Neuron (in vitro differentiated cells): ENCODE measurements at regions not wholly inside any gene's neighbourhood (a gene's known extent, or its start where the extent isn't known, plus 50 kb on each side); places are given as distances from the start of the nearest gene placed in this dataset.
"Not testable (repeated sequence)": the region's sequence is repeated elsewhere in the genome, so short reads cannot be mapped to it uniquely, and the experiment has no call there.

Experiments used
- H2AFZ ChIP-seq: one replicate; pipeline ENCODE4 v1.6.1; 2013; ENCODE audit warnings: low read depth, mild to moderate bottlenecking, inconsistent platforms, low read length, moderate library complexity
- H3K27me3 ChIP-seq: one replicate; pipeline ENCODE4 v1.6.1; 2013; ENCODE audit warnings: low read length; ENCODE audit not compliant: insufficient read depth
- H3K36me3 ChIP-seq: one replicate; pipeline ENCODE4 v1.6.1; 2013; ENCODE audit warnings: low read length; ENCODE audit not compliant: insufficient read depth
- H3K4me1 ChIP-seq: one replicate; pipeline ENCODE4 v1.6.1; 2013; ENCODE audit warnings: low read length; ENCODE audit not compliant: insufficient read depth
- H3K4me3 ChIP-seq: 2 replicates; pipeline ENCODE4 v1.5.1; 2013; ENCODE audit warnings: mild to moderate bottlenecking, low read length, moderate library complexity
- H3K9me3 ChIP-seq: one replicate; pipeline ENCODE4 v1.6.1; 2013; ENCODE audit warnings: low read length

DNA sequence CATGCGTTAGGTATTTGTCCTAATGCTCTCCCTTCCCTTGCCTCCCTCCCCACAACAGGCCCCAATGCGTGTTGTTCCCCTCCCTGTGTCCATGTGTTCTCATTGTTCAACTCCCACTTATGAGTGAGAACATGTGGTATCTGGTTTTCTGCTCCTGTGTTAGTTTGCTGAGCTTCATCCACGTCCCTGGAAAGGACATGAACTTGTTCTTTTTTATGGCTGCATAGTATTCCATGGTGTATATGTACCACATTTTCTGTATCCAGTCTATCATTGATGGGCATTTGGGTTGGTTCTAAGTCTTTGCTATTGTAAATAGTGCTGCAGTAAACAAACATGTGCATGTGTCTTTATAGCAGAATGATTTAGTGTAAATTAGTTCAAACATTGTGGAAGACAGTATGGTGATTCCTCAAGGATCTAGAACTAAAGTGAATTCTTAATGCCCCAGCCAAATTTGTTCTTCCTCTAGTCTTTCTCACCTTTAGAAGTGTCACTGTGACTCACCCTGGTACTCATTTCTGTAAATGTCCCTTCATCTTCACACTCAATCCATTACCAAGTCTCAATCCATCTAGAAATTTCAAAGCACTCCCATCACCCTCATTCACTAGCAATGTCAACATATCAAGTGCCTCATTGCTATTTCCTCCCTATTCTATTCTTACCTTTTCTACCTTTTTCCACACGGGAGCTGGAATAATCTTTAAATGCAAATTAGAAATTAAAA is 123.9 kb downstream of the MREG start:
- not testable (repeated sequence) for H3K4me1 ChIP-seq, H3K9me3 ChIP-seq, H3K27me3 ChIP-seq, H2AFZ ChIP-seq, H3K36me3 ChIP-seq, H3K4me3 ChIP-seq

- Histone ChIP-seq H2AFZ (no peak overlapping the region), H3K36me3 (no peaks in the 10 kb centered on the region), H3K9me3 (no peaks in the 10 kb centered on the region), H3K4me3 (no peak overlapping the region), H3K4me1 (peaks cover 15% of the 10 kb centered on the region), H3K27me3 (no peaks in the 10 kb centered on the region)
Observed at GRCh38 chr2:215888680-215889079, 124.7 kb downstream of the MREG start.

- Histone ChIP-seq H3K4me3 (no peak overlapping the region), H3K36me3 (no peaks in the 10 kb centered on the region), H3K4me1 (peaks cover 18% of the 10 kb centered on the region), H3K9me3 (no peaks in the 10 kb centered on the region), H3K27me3 (no peaks in the 10 kb centered on the region), H2AFZ (no peak overlapping the region)
Observed at GRCh38 chr2:215887303-215887702, 126.0 kb downstream of the MREG start.

GRCh38 chr2:215886022-215886421 is 127.3 kb downstream of the MREG start:
- no peak overlapping the region for H3K4me3 ChIP-seq
- H2AFZ ChIP-seq: no peak overlapping the region
- peaks cover 23% of the 10 kb centered on the region for H3K4me1 ChIP-seq
- no peaks in the 10 kb centered on the region for H3K36me3 ChIP-seq
- no peaks in the 10 kb centered on the region for H3K9me3 ChIP-seq
- H3K27me3 ChIP-seq: no peaks in the 10 kb centered on the region

GRCh38 chr2:215885536-215885935 is 127.8 kb downstream of the MREG start:
- Histone ChIP-seq H3K27me3 (no peaks in the 10 kb centered on the region), H3K36me3 (no peaks in the 10 kb centered on the region), H3K9me3 (no peaks in the 10 kb centered on the region), H2AFZ (no peak overlapping the region), H3K4me1 (peaks cover 26% of the 10 kb centered on the region), H3K4me3 (no peak overlapping the region)

DNA sequence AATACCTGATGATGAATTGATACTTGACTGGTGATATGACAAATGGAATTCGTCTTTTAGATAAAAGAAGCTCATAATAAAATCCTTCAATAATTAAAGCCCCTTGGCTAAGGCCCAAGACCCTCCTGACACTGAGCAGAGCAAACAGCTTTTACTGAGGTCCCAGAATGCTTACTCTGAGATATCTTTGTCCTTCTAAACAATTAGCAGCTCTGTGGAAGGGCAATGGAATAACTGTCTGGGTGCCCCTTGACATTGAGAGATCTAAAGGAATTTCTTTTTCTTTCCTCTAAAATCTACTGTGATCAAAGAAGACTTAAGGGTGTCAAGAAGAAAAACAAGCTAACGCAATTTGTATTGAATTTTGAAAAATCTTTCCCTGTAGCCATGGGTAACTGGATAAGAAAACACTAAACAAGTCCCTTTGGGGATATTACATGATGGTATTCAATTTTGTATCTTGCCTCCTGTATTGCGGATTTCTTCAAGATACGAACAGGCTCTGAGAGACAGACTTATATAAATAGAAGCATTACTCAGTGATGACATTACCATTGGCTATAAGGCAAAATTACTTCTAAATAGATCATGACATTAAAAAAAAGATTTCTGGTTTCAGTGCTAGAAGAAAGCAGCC is 128.8 kb downstream of the MREG start:
- no peaks in the 10 kb centered on the region for H3K27me3 ChIP-seq
- H3K4me3 ChIP-seq: no peak overlapping the region
- no peaks in the 10 kb centered on the region for H3K36me3 ChIP-seq
- H2AFZ ChIP-seq: no peak overlapping the region
- H3K9me3 ChIP-seq: no peaks in the 10 kb centered on the region
- peaks cover 26% of the 10 kb centered on the region for H3K4me1 ChIP-seq

- Histone ChIP-seq H3K27me3 (no peaks in the 10 kb centered on the region), H2AFZ (no peak overlapping the region), H3K4me1 (peaks cover 26% of the 10 kb centered on the region), H3K4me3 (no peak overlapping the region), H3K9me3 (no peaks in the 10 kb centered on the region), H3K36me3 (no peaks in the 10 kb centered on the region)
Observed at GRCh38 chr2:215883799-215884198, 129.6 kb downstream of the MREG start.

DNA sequence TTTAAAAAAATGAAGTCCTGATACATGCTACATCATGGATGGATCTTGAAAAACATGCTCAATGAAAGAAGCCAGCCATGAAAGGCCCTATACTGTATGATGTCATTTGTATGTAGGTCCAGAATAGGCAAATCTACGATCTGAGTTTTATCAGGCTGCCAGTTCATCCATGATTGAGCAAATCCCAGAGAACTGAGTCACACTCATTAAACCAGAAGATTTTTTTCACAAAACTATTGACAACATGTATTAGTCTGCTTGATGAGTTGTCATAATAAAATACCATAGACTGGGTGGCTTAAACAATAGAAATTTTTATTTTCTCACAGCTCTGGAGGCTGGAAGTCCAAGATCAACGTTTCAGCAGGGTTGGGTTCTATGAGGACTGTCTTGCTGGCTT is 130.7 kb downstream of the MREG start:
- H3K9me3 ChIP-seq: peaks cover 2% of the 10 kb centered on the region
- H3K4me1 ChIP-seq: peaks cover 26% of the 10 kb centered on the region
- H3K27me3 ChIP-seq: no peaks in the 10 kb centered on the region
- no peak overlapping the region for H2AFZ ChIP-seq
- H3K4me3 ChIP-seq: no peak overlapping the region
- no peaks in the 10 kb centered on the region for H3K36me3 ChIP-seq

- Histone ChIP-seq H3K4me1 (peaks cover 26% of the 10 kb centered on the region), H3K9me3 (peaks cover 3% of the 10 kb centered on the region), H3K4me3 (no peak overlapping the region), H3K36me3 (no peaks in the 10 kb centered on the region), H3K27me3 (no peaks in the 10 kb centered on the region), H2AFZ (peak overlapping the region; percentile 40)
Observed at GRCh38 chr2:215881582-215881981, 131.8 kb downstream of the MREG start.

- Histone ChIP-seq H3K36me3 (no peaks in the 10 kb centered on the region), H3K4me1 (peaks cover 26% of the 10 kb centered on the region), H3K4me3 (no peak overlapping the region), H3K27me3 (no peaks in the 10 kb centered on the region), H3K9me3 (peaks cover 3% of the 10 kb centered on the region), H2AFZ (peak overlapping the region; percentile 40)
Observed at GRCh38 chr2:215880970-215881369, 132.4 kb downstream of the MREG start.

DNA sequence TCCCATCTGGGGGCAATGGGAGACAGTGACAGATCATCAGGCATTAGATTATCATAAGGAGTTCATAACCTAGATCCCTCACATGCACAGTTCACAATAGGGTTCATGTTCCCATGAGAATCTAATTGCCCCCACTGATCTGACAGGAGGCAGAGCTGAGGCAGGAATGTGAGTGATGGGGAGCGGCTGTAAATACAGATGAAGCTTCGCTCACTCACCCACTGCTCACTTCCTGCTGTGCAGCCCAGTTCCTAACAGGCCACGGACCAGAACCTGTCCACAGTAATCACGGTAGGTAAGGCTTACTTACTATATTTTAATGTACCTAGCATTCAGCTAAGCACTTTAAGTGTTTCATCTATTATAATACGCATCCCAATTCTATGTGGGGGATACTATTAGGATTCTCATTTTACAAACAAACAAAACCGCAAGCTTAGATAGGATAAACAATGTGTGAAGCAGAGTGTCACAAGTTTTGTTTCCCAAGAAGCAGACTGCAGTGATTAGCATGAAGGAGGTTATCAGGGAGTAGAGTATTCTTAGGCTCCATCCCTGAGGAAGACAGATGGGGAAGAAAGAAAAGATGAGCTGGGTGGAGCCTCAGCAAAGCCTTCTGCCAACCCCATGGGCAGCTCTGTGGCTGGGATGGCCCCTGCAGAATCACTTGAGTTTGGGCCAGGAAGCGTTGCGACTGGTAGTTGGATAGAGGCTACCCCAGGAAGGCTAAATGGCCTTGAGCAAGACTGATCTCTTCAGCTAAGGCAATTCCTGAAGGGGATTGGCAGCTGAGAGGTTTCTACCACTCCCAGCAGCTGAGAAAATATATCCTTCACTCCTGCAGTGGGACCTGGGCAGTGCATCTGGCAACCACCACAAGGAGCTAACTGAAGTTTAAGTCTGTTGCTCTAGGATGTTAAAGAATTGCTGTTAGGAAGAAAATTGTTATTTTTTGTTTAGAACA is 133.1 kb downstream of the MREG start:
- H3K4me1 ChIP-seq: peaks cover 26% of the 10 kb centered on the region
- peak overlapping the region; percentile 40 for H2AFZ ChIP-seq
- no peak overlapping the region for H3K4me3 ChIP-seq
- H3K27me3 ChIP-seq: no peaks in the 10 kb centered on the region
- H3K36me3 ChIP-seq: no peaks in the 10 kb centered on the region
- H3K9me3 ChIP-seq: peaks cover 3% of the 10 kb centered on the region

DNA sequence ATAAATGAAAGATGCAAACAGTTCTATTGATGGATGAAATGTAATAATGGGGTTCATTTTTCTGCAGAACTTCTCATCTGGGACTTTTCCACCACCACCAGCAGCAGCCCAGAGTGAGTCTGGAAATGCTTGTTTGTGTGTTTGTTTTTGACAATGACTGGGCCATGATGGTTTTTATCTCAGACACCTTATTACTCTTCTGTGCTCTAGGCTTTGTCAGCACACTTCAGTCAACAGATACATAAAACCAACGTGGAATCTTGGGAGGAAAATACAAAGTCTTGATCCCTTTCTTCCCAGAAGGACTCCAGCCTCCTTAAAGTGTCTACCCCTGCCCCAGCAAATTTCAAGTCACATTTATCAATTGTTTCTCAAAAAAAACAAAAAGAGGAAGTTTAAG is 134.0 kb downstream of the MREG start:
- Histone ChIP-seq H3K27me3 (no peaks in the 10 kb centered on the region), H3K4me3 (no peak overlapping the region), H3K4me1 (peaks cover 18% of the 10 kb centered on the region), H3K36me3 (no peaks in the 10 kb centered on the region), H3K9me3 (peaks cover 3% of the 10 kb centered on the region), H2AFZ (no peak overlapping the region)

- no peak overlapping the region for H2AFZ ChIP-seq
- peaks cover 3% of the 10 kb centered on the region for H3K9me3 ChIP-seq
- H3K4me1 ChIP-seq: peaks cover 10% of the 10 kb centered on the region
- no peaks in the 10 kb centered on the region for H3K27me3 ChIP-seq
- no peak overlapping the region for H3K4me3 ChIP-seq
- no peaks in the 10 kb centered on the region for H3K36me3 ChIP-seq
Observed at GRCh38 chr2:215878476-215879063, 134.8 kb downstream of the MREG start.
